SU-DHL-6 (cell line): ENCODE measurements at regions not wholly inside any gene's neighbourhood (a gene's known extent, or its start where the extent isn't known, plus 50 kb on each side); places are given as distances from the start of the nearest gene placed in this dataset.

Source experiments
- H2AFZ ChIP-seq: fragments of 200-600 bp; sonication (generic); 2 replicates; pipeline ENCODE4 v1.6.1; 2014; ENCODE audit warnings: low read depth, mild to moderate bottlenecking, moderate library complexity, mixed read lengths, antibody characterized with exemption, low read length; ENCODE audit not compliant: severe bottlenecking
- H3F3A ChIP-seq: fragments of 200-600 bp; shearing (Covaris generic); 2 replicates; pipeline ENCODE4 v1.6.0; 2016; ENCODE audit warnings: antibody characterized with exemption, mild to moderate bottlenecking; ENCODE audit not compliant: insufficient read depth
- H3K27ac ChIP-seq: fragments of 200-600 bp; sonication (generic); 2 replicates; pipeline ENCODE4 v1.5.1; 2016; ENCODE audit warnings: low read depth, mild to moderate bottlenecking, low read length, moderate library complexity, mixed read lengths
- H3K27me3 ChIP-seq: fragments of 200-600 bp; sonication (generic), shearing (Covaris generic); 2 replicates; pipeline ENCODE4 v1.6.0; 2014; ENCODE audit warnings: mild to moderate bottlenecking, low read length
- H3K36me3 ChIP-seq: fragments of 200-600 bp; sonication (generic); 2 replicates; pipeline ENCODE4 v1.6.1; 2014; ENCODE audit warnings: mild to moderate bottlenecking, low read length, mixed read lengths
- H3K4me2 ChIP-seq: fragments of 300-600, 200-600 bp; shearing (Covaris generic), sonication (generic); 2 replicates; pipeline ENCODE4 v1.6.0; 2014; ENCODE audit warnings: low read length, low read depth, mild to moderate bottlenecking; ENCODE audit not compliant: poor library complexity, severe bottlenecking
- H3K4me3 ChIP-seq: fragments of 200-600 bp; sonication (generic); 2 replicates; pipeline ENCODE4 v1.5.1; 2014; ENCODE audit warnings: antibody characterized with exemption, low read length, mild to moderate bottlenecking, mixed read lengths; ENCODE audit not compliant: insufficient read depth, poor library complexity, severe bottlenecking
- H3K79me2 ChIP-seq: fragments of 200-600 bp; sonication (generic); 2 replicates; pipeline ENCODE4 v1.6.1; 2014; ENCODE audit warnings: mild to moderate bottlenecking, low read length, moderate library complexity; ENCODE audit not compliant: insufficient read depth
- H3K9ac ChIP-seq: fragments of 200-600 bp; sonication (generic); 2 replicates; pipeline ENCODE4 v1.7.0; 2014; ENCODE audit warnings: mild to moderate bottlenecking, low read length
- H3K9me2 ChIP-seq: fragments of 200-600 bp; sonication (generic); replicated peaks from 2 replicates; pipeline ENCODE4 v1.6.1; 2014; ENCODE audit warnings: low read length; ENCODE audit not compliant: insufficient read depth
- H3K9me3 ChIP-seq: fragments of 200-600 bp; sonication (generic); 2 replicates; pipeline ENCODE4 v1.6.1; 2014; ENCODE audit warnings: low read length, mixed read lengths; ENCODE audit not compliant: insufficient read depth
- H4K20me1 ChIP-seq: fragments of 200-600 bp; sonication (generic); 2 replicates; pipeline ENCODE4 v1.6.1; 2014; ENCODE audit warnings: low read depth, mild to moderate bottlenecking, antibody characterized with exemption, low read length, moderate library complexity, mixed read lengths
- EZH2phosphoT487 ChIP-seq: fragments of 200-600 bp; sonication (generic), shearing (Covaris generic); conservative IDR thresholded peaks from 2 replicates; pipeline ENCODE4 v1.6.1; 2018; ENCODE audit warnings: mild to moderate bottlenecking, antibody characterized with exemption, low read length, moderate library complexity, mixed read lengths
- TF ChIP-seq, protein P1 (sequence below): fragments of 200-600 bp; sonication (generic); IDR thresholded peaks from one replicate; pipeline ENCODE4 v1.5.1; 2017; ENCODE audit warnings: antibody characterized with exemption, mild to moderate bottlenecking, low read length, moderate library complexity; ENCODE audit not compliant: insufficient read depth, poor library complexity, severe bottlenecking

DNA sequence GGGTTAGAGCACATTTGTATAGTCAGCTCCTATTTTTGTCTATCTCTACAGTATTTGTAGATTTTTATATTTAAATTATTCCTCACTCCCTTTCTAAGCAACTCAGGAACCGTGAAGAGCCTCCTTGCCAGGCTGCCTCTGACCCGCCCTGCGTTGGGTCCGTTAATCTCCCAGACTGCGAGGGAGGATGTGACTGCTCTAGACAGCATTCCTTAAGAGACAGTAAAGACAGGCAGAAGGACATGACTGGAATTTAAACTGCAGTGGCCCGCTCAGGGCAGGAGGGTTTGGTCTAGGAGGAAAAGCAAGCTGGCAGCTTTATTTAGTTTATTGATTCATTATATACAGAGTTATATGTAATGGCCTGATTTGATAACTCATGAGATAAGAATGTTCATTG lies 413.7 kb downstream of the TMEM135 start:
- no peak overlapping the region for H2AFZ ChIP-seq
- H3K9me3 ChIP-seq = no peaks in the 10 kb centered on the region
- no peak overlapping the region for H3K9ac ChIP-seq
- no peaks in the 10 kb centered on the region for H3K36me3 ChIP-seq
- H3K27ac ChIP-seq = no peak overlapping the region
- TF ChIP-seq, protein P1, sequence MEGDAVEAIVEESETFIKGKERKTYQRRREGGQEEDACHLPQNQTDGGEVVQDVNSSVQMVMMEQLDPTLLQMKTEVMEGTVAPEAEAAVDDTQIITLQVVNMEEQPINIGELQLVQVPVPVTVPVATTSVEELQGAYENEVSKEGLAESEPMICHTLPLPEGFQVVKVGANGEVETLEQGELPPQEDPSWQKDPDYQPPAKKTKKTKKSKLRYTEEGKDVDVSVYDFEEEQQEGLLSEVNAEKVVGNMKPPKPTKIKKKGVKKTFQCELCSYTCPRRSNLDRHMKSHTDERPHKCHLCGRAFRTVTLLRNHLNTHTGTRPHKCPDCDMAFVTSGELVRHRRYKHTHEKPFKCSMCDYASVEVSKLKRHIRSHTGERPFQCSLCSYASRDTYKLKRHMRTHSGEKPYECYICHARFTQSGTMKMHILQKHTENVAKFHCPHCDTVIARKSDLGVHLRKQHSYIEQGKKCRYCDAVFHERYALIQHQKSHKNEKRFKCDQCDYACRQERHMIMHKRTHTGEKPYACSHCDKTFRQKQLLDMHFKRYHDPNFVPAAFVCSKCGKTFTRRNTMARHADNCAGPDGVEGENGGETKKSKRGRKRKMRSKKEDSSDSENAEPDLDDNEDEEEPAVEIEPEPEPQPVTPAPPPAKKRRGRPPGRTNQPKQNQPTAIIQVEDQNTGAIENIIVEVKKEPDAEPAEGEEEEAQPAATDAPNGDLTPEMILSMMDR = no peak
- TF ChIP-seq EZH2phosphoT487 = no peak
- no peaks in the 10 kb centered on the region for H4K20me1 ChIP-seq
- no peaks in the 10 kb centered on the region for H3K79me2 ChIP-seq
- no peak overlapping the region for H3K4me2 ChIP-seq
- no peaks in the 10 kb centered on the region for H3F3A ChIP-seq
- no peak overlapping the region for H3K4me3 ChIP-seq
- H3K27me3 ChIP-seq = no peaks in the 10 kb centered on the region
- H3K9me2 ChIP-seq = no peaks in the 10 kb centered on the region

DNA sequence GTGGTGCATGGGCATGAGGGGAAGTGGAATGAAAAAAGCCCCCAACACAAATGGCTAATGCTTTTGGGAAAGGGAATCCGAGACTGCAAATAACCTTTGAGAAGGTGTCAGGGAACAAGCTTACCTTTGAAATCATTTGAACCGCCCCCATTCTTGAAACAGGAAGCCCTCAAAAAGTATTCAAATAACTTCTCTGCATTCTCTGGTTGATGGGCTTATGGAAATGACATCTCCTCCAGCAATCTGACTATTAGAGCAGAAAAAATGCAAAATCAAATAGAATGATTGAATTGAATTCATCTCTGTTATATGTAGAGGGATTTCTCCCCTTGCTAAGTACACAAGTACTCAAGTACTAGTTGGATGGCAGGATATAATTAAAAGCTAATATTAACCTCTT lies 409.9 kb downstream of the TMEM135 start:
- Histone ChIP-seq H3K27me3 (no peaks in the 10 kb centered on the region), H2AFZ (no peak overlapping the region), H3K9me2 (no peaks in the 10 kb centered on the region), H3K36me3 (no peaks in the 10 kb centered on the region), H3K4me3 (no peak overlapping the region), H3K27ac (no peak overlapping the region), H3K9ac (no peak overlapping the region), H3K4me2 (no peak overlapping the region), H3K79me2 (no peaks in the 10 kb centered on the region), H3K9me3 (no peaks in the 10 kb centered on the region), H3F3A (no peaks in the 10 kb centered on the region), H4K20me1 (no peaks in the 10 kb centered on the region)
- TF ChIP-seq, protein P1 = no peak

DNA sequence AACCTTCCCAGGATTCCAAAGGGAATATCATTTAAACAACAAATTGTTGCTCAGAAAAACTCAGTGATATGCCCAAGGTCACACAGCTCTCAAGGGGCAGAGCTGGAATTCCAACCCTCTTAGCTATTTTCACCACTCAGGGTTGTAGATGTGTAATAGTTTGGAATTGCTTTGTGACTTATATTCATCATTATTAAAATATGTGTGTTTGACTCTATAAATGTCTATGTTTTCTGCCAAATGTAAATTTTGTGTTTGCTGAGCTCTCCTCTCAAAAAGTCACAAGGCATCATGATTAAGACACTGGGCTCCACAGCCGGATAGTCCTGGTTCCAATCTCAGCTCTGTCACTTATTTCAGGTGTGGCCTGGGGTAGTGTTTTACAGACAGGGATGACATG lies 407.3 kb downstream of the TMEM135 start:
- Histone ChIP-seq H3K9ac (no peak overlapping the region), H4K20me1 (no peaks in the 10 kb centered on the region), H3K36me3 (no peaks in the 10 kb centered on the region), H3K79me2 (no peaks in the 10 kb centered on the region), H2AFZ (no peak overlapping the region), H3K4me2 (no peak overlapping the region), H3K9me3 (no peaks in the 10 kb centered on the region), H3K9me2 (no peaks in the 10 kb centered on the region), H3F3A (no peaks in the 10 kb centered on the region), H3K27me3 (no peaks in the 10 kb centered on the region), H3K27ac (no peak overlapping the region), H3K4me3 (no peak overlapping the region)
- TF ChIP-seq, protein P1 = no peak
- TF ChIP-seq EZH2phosphoT487 = no peak

DNA sequence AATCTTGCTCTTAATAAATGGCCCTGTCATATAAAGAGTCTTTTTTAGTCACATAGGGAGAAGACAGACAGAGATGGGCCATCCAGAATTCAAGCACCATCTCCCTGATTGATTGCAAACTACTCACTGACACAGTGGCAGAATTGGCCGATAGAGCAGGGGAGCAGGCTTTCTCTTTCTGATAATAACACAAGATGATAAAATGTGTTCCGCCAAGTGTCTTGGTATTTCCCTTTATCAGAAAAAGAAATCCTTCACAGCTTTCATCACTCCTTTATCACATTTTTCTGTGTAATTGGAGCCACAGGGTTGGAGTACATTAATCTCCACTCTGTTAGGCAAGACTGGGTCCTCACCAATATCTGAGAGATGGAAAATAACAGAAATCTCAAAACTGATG lies 406.0 kb downstream of the TMEM135 start:
- H2AFZ ChIP-seq = no peak overlapping the region
- no peak overlapping the region for H3K4me2 ChIP-seq
- H3F3A ChIP-seq = no peaks in the 10 kb centered on the region
- no peaks in the 10 kb centered on the region for H3K27me3 ChIP-seq
- no peak overlapping the region for H3K4me3 ChIP-seq
- H3K36me3 ChIP-seq = no peaks in the 10 kb centered on the region
- no peaks in the 10 kb centered on the region for H4K20me1 ChIP-seq
- H3K27ac ChIP-seq = no peak overlapping the region
- H3K9ac ChIP-seq = no peak overlapping the region
- H3K9me3 ChIP-seq = no peaks in the 10 kb centered on the region
- TF ChIP-seq EZH2phosphoT487 = no peak
- TF ChIP-seq, protein P1 = no peak
- H3K9me2 ChIP-seq = no peaks in the 10 kb centered on the region
- no peaks in the 10 kb centered on the region for H3K79me2 ChIP-seq
